T-helper 17 cell (primary cell): ENCODE measurements at regions not wholly inside any gene's neighbourhood (a gene's known extent, or its start where the extent isn't known, plus 50 kb on each side); places are given as distances from the start of the nearest gene placed in this dataset.
A peak's percentile ranks its signal among the peaks of the same experiment; 100 is the strongest.

ENCODE experiments used
- ATAC-seq: fragments of 150-1000 bp; cut with Tn5 transposase; 2 replicates; pipeline ENCODE4 v1.10.0; 2021; ENCODE audit warnings: mild to moderate bottlenecking, moderate library complexity
- DNase-seq, 3 donors: peaks; one replicate each; pipeline versions ENCODE4 v3.0.0 to v3.0.0-alpha.2; 2020 to 2021
- H3K9me3 ChIP-seq: one replicate; pipeline ENCODE4 v1.7.0; 2013; ENCODE audit warnings: low read length, mild to moderate bottlenecking; ENCODE audit not compliant: control insufficient read depth, poor library complexity, severe bottlenecking
- H3K27ac Mint-ChIP-seq: one replicate; pipeline ENCODE4 v1.8.0; 2022; ENCODE audit warnings: mild to moderate bottlenecking, moderate library complexity, mixed read lengths
- H3K27me3 Mint-ChIP-seq: one replicate; pipeline ENCODE4 v1.8.0; 2022; ENCODE audit warnings: mixed read lengths
- H3K36me3 Mint-ChIP-seq: one replicate; pipeline ENCODE4 v1.8.0; 2022; ENCODE audit warnings: low read depth, mixed read lengths
- H3K4me1 Mint-ChIP-seq: one replicate; pipeline ENCODE4 v1.8.0; 2022; ENCODE audit warnings: mild to moderate bottlenecking, mixed read lengths
- H3K4me3 Mint-ChIP-seq: one replicate; pipeline ENCODE4 v1.8.0; 2022; ENCODE audit warnings: mild to moderate bottlenecking, moderate library complexity, mixed read lengths

GRCh38 chr12:107826276-107826675 is 51.8 kb downstream of the ASCL4 start:
- Mint-ChIP-seq H3K36me3 (no peaks in the 10 kb centered on the region), H3K27me3 (no peaks in the 10 kb centered on the region), H3K4me1 (no peaks in the 10 kb centered on the region), H3K27ac (no peak overlapping the region), H3K4me3 (no peak overlapping the region)
- no peaks in the 10 kb centered on the region for H3K9me3 ChIP-seq
- DNase-seq = no peak
- no peak for ATAC-seq

- Mint-ChIP-seq H3K4me3 (no peak overlapping the region), H3K4me1 (no peaks in the 10 kb centered on the region), H3K27ac (no peak overlapping the region), H3K27me3 (peaks cover 14% of the 10 kb centered on the region), H3K36me3 (no peaks in the 10 kb centered on the region)
- DNase-seq = no peak
- H3K9me3 ChIP-seq = no peaks in the 10 kb centered on the region
- ATAC-seq = no peak
These were observed 54.8 kb downstream of the ASCL4 start for GRCh38 chr12:107829271-107829670.

- H3K27ac Mint-ChIP-seq = no peak overlapping the region
- no peak overlapping the region for H3K4me3 Mint-ChIP-seq
- H3K36me3 Mint-ChIP-seq = no peaks in the 10 kb centered on the region
- no peaks in the 10 kb centered on the region for H3K9me3 ChIP-seq
- ATAC-seq = no peak
- no peak for DNase-seq
- peaks cover 29% of the 10 kb centered on the region for H3K27me3 Mint-ChIP-seq
- H3K4me1 Mint-ChIP-seq = no peaks in the 10 kb centered on the region
These were observed 57.9 kb downstream of the ASCL4 start for GRCh38 chr12:107832441-107832840.

GRCh38 chr12:107840186-107840585 is 65.7 kb downstream of the ASCL4 start:
- H3K4me1 Mint-ChIP-seq = peaks cover 3% of the 10 kb centered on the region
- peaks cover 1% of the 10 kb centered on the region for H3K36me3 Mint-ChIP-seq
- ATAC-seq (no peak), DNase-seq (no peak)
- H3K27ac Mint-ChIP-seq = no peak overlapping the region
- H3K9me3 ChIP-seq = no peaks in the 10 kb centered on the region
- no peak overlapping the region for H3K4me3 Mint-ChIP-seq
- H3K27me3 Mint-ChIP-seq = peaks cover 35% of the 10 kb centered on the region

- Mint-ChIP-seq H3K4me3 (peak overlapping the region; percentile 19), H3K27me3 (peaks cover 54% of the 10 kb centered on the region), H3K27ac (no peak overlapping the region), H3K4me1 (peaks cover 3% of the 10 kb centered on the region), H3K36me3 (peaks cover 2% of the 10 kb centered on the region)
- DNase-seq = no peak
- ATAC-seq = no peak
- H3K9me3 ChIP-seq = no peaks in the 10 kb centered on the region
These were observed 69.1 kb downstream of the ASCL4 start for GRCh38 chr12:107843351-107844311.

- H3K27ac Mint-ChIP-seq = no peak overlapping the region
- no peak for DNase-seq
- no peak overlapping the region for H3K4me3 Mint-ChIP-seq
- no peaks in the 10 kb centered on the region for H3K9me3 ChIP-seq
- H3K4me1 Mint-ChIP-seq = peaks cover 3% of the 10 kb centered on the region
- peaks cover 62% of the 10 kb centered on the region for H3K27me3 Mint-ChIP-seq
- peaks cover 2% of the 10 kb centered on the region for H3K36me3 Mint-ChIP-seq
- no peak for ATAC-seq
These were observed 69.9 kb downstream of the ASCL4 start for GRCh38 chr12:107844312-107844921.

GRCh38 chr12:107845226-107845979 is 70.9 kb downstream of the ASCL4 start:
- no peak overlapping the region for H3K4me3 Mint-ChIP-seq
- peaks cover 66% of the 10 kb centered on the region for H3K27me3 Mint-ChIP-seq
- DNase-seq (no peak), ATAC-seq (no peak)
- H3K27ac Mint-ChIP-seq = no peak overlapping the region
- peaks cover 5% of the 10 kb centered on the region for H3K36me3 Mint-ChIP-seq
- H3K4me1 Mint-ChIP-seq = peaks cover 3% of the 10 kb centered on the region
- H3K9me3 ChIP-seq = no peaks in the 10 kb centered on the region

- H3K9me3 ChIP-seq = no peaks in the 10 kb centered on the region
- Mint-ChIP-seq H3K4me3 (peak overlapping the region; percentile 7), H3K27me3 (peaks cover 65% of the 10 kb centered on the region), H3K36me3 (peaks cover 5% of the 10 kb centered on the region), H3K4me1 (peaks cover 3% of the 10 kb centered on the region), H3K27ac (no peak overlapping the region)
- DNase-seq (no peak), ATAC-seq (no peak)
These were observed 71.6 kb downstream of the ASCL4 start for GRCh38 chr12:107845980-107846659.

GRCh38 chr12:107847430-107847829 is 72.9 kb downstream of the ASCL4 start:
- ATAC-seq (no peak), DNase-seq (no peak)
- Mint-ChIP-seq H3K27me3 (peaks cover 73% of the 10 kb centered on the region), H3K4me1 (peaks cover 3% of the 10 kb centered on the region), H3K27ac (no peak overlapping the region), H3K4me3 (no peak overlapping the region), H3K36me3 (peaks cover 5% of the 10 kb centered on the region)
- H3K9me3 ChIP-seq = no peaks in the 10 kb centered on the region

GRCh38 chr12:107847830-107848229 is 73.3 kb downstream of the ASCL4 start:
- Mint-ChIP-seq H3K36me3 (peaks cover 5% of the 10 kb centered on the region), H3K27me3 (peaks cover 74% of the 10 kb centered on the region), H3K4me1 (peaks cover 3% of the 10 kb centered on the region), H3K4me3 (no peak overlapping the region), H3K27ac (no peak overlapping the region)
- no peaks in the 10 kb centered on the region for H3K9me3 ChIP-seq
- no peak for ATAC-seq
- no peak for DNase-seq

- no peak overlapping the region for H3K4me3 Mint-ChIP-seq
- peaks cover 89% of the 10 kb centered on the region for H3K27me3 Mint-ChIP-seq
- ATAC-seq = no peak
These were observed 79.0 kb downstream of the ASCL4 start for GRCh38 chr12:107853479-107853878.

GRCh38 chr12:107855471-107855870 is 81.0 kb downstream of the ASCL4 start:
- Mint-ChIP-seq H3K4me1 (no peaks in the 10 kb centered on the region), H3K27ac (no peak overlapping the region), H3K27me3 (peaks cover 84% of the 10 kb centered on the region), H3K36me3 (no peaks in the 10 kb centered on the region), H3K4me3 (no peak overlapping the region)
- H3K9me3 ChIP-seq = no peaks in the 10 kb centered on the region
- no peak for DNase-seq
- ATAC-seq = no peak

More at GRCh38 chr12:107853479-107853878, 79.0 kb downstream of the ASCL4 start:
- no peak overlapping the region for H3K27ac Mint-ChIP-seq
- H3K36me3 Mint-ChIP-seq = peaks cover 3% of the 10 kb centered on the region
- H3K9me3 ChIP-seq = no peaks in the 10 kb centered on the region
- H3K4me1 Mint-ChIP-seq = no peaks in the 10 kb centered on the region
- no peak for DNase-seq

GRCh38 chr12:107856096-107856495 is 81.6 kb downstream of the ASCL4 start:
- no peaks in the 10 kb centered on the region for H3K9me3 ChIP-seq
- ATAC-seq (no peak), DNase-seq (no peak)
- no peaks in the 10 kb centered on the region for H3K36me3 Mint-ChIP-seq
- no peaks in the 10 kb centered on the region for H3K4me1 Mint-ChIP-seq
- no peak overlapping the region for H3K27ac Mint-ChIP-seq
- no peak overlapping the region for H3K4me3 Mint-ChIP-seq
- peaks cover 86% of the 10 kb centered on the region for H3K27me3 Mint-ChIP-seq
